ENCODE measurements at regions not wholly inside any gene's neighbourhood (a gene's known extent, or its start where the extent isn't known, plus 50 kb on each side); places are given as distances from the start of the nearest gene placed in this dataset.

Small RNA genes lying in the stretch of these regions (microRNA-seq; reads per million reads assigned to microRNA genes)
- 0 to 1.0 (median 0) reads per million in 43 experiments for gene MIR378C
